Naive B cell (primary cell): ENCODE measurements at regions not wholly inside any gene's neighbourhood (a gene's known extent, or its start where the extent isn't known, plus 50 kb on each side); places are given as distances from the start of the nearest gene placed in this dataset.
A peak's percentile ranks its signal among the peaks of the same experiment; 100 is the strongest.
"Not testable (repeated sequence)": the region's sequence is repeated elsewhere in the genome, so short reads cannot be mapped to it uniquely, and the experiment has no call there.

Experiments
- ATAC-seq, 2 donors: fragments of 150-1000 bp; cut with Tn5 transposase; 2 replicates each; pipeline ENCODE4 v1.10.0; 2021; ENCODE audit warnings: low read depth in 2 of 2, mild to moderate bottlenecking in 2 of 2, moderate library complexity in 2 of 2
- DNase-seq: peaks from one replicate; pipeline ENCODE4 v3.0.0; 2022
- H3K27ac Mint-ChIP-seq, 6 donors: one replicate each; pipeline ENCODE4 v1.8.0; 2020 to 2022; ENCODE audit warnings: mild to moderate bottlenecking in 6 of 6, mixed read lengths in 6 of 6, moderate library complexity in 5 of 6, inconsistent platforms in 2 of 6
- H3K27me3 Mint-ChIP-seq, 3 donors: one replicate each; pipeline ENCODE4 v1.8.0; 2021 to 2022; ENCODE audit warnings: mixed read lengths in 3 of 3, mild to moderate bottlenecking in 1 of 3
- H3K36me3 Mint-ChIP-seq, 2 donors: one replicate each; pipeline ENCODE4 v1.8.0; 2020 to 2022; ENCODE audit warnings: mixed read lengths in 2 of 2, inconsistent platforms in 1 of 2, mild to moderate bottlenecking in 1 of 2
- H3K4me1 Mint-ChIP-seq, 3 donors: one replicate each; pipeline ENCODE4 v1.8.0; 2020 to 2022; ENCODE audit warnings: mixed read lengths in 3 of 3, inconsistent platforms in 1 of 3, mild to moderate bottlenecking in 1 of 3, moderate library complexity in 1 of 3
- H3K4me3 Mint-ChIP-seq, 8 donors: one replicate each; pipeline ENCODE4 v1.8.0; 2020 to 2022; ENCODE audit warnings: mild to moderate bottlenecking in 8 of 8, mixed read lengths in 8 of 8, moderate library complexity in 8 of 8, inconsistent platforms in 2 of 8
- H3K9me3 Mint-ChIP-seq, 7 donors: one replicate each; pipeline ENCODE4 v1.8.0; 2020 to 2022; ENCODE audit warnings: mixed read lengths in 7 of 7, mild to moderate bottlenecking in 5 of 7, inconsistent platforms in 2 of 7, moderate library complexity in 1 of 7

DNA sequence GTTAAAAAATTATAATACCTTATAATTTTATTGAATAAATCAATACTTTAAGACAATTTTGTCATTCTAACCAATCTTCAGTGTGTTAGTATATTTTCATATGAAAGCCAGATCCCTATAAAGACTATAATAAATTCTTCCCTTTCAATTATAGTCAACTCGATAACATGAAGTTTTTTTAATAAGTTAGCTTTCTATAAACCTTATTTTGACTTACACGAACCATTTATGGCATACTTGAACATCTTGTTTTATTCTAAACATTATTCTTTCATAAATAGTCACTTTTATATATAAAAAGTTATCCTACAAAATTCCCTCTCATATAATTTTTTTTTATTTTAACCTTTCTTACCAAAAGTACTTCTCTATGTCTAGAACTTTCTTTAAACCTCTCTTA lies 1002.3 kb downstream of the TMEM121 start:
- no peak for DNase-seq
- Mint-ChIP-seq H3K4me1 (peaks cover 0 to 5% (median 0%) of the 10 kb centered on the region in 3 donors), H3K4me3 (no peak overlapping the region), H3K36me3 (no peaks in the 10 kb centered on the region), H3K27ac (no peak overlapping the region), H3K9me3 (peaks cover 0 to 6% (median 0%) of the 10 kb centered on the region in 7 donors), H3K27me3 (no peaks in the 10 kb centered on the region)
- ATAC-seq, result no peak

DNA sequence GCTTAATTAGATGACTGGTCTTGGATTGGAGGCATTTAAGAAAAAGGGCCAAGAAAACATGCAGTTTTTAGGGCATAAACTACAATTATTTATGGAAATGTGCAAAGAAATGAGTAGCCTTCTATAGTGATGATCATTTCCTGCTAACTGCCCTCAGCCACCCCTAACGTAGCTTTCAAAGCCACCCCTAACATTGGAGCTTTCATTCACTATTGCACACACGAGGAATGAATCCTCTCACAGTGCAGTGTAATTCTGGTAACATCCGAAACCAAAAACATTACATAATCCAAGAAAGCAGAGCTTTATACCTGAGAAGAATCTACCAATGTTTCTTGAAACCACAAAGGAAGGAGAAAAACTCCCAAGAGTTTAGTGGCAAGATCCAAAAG lies 1003.6 kb downstream of the TMEM121 start:
- DNase-seq (no peak), ATAC-seq (no peak)
- Mint-ChIP-seq H3K27me3 (no peaks in the 10 kb centered on the region), H3K4me1 (peaks cover 0 to 5% (median 0%) of the 10 kb centered on the region in 3 donors), H3K36me3 (no peaks in the 10 kb centered on the region), H3K4me3 (no peak overlapping the region), H3K9me3 (peaks cover 0 to 6% (median 0%) of the 10 kb centered on the region in 7 donors), H3K27ac (peak overlapping the region in 1 of 6 donors; percentile 27)

GRCh38 chr14:106530423-106531107 lies 1004.2 kb downstream of the TMEM121 start:
- H3K27me3 Mint-ChIP-seq, result no peaks in the 10 kb centered on the region

DNA sequence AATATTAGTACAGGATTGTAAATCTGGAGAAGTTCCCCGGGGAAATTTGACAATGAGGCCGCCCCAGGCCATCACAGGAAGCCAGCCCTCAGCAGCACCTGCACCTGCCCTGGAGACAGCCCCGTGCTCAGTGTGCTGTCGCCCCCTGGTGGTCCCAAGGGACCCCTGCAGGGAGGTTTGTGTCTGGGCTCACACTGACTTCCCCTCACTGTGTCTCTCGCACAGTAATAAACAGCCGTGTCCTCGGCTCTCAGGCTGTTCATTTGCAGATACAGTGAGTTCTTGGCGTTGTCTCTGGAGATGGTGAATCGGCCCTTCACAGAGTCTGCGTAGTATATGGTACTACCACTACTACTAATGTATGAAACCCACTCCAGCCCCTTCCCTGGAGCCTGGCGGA lies 1011.2 kb downstream of the TMEM121 start:
- Mint-ChIP-seq H3K4me1 (peaks cover 20 to 38% (median 32%) of the 10 kb centered on the region in 3 donors), H3K27ac (peak overlapping the region in 5 of 6 donors; percentile 49 to 98 (median 87)), H3K4me3 (peak overlapping the region in 7 of 8 donors; percentile 42 to 90 (median 79))
- not testable (repeated sequence) for ATAC-seq, H3K27me3 Mint-ChIP-seq, H3K36me3 Mint-ChIP-seq, H3K9me3 Mint-ChIP-seq
- peak; percentile 71 for DNase-seq

More at GRCh38 chr14:106530423-106531107, 1004.2 kb downstream of the TMEM121 start:
- DNase-seq, result peak; percentile 28
- peaks cover 0 to 5% (median 0%) of the 10 kb centered on the region in 3 donors for H3K4me1 Mint-ChIP-seq
- H3K4me3 Mint-ChIP-seq, result no peak overlapping the region
- peaks cover 0 to 6% (median 0%) of the 10 kb centered on the region in 7 donors for H3K9me3 Mint-ChIP-seq
- ATAC-seq, result peak; percentile 81 to 87
- peak overlapping the region in 1 of 6 donors; percentile 76 for H3K27ac Mint-ChIP-seq
- H3K36me3 Mint-ChIP-seq, result no peaks in the 10 kb centered on the region

DNA sequence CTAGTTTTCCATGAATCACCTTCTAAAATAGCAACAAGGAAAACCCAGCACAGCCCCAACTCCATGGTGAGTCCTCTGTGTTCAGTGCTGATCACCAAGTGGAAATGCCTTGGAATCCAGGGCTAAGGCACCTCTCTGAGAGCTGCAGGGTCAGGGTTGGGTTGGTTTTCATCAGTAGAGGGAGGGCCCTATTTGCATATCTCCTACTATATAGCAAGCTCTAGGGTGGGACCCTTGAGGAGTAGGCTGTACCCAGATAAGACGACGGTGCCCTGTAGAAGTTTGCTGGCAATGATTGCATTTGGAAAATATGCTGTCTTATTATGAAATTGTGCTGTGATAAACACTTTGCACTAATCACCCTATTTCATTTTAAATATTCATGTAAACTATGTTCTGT lies 1011.8 kb downstream of the TMEM121 start:
- H3K27me3 Mint-ChIP-seq, result no peaks in the 10 kb centered on the region
- H3K27ac Mint-ChIP-seq, result peak overlapping the region; percentile 21 to 98 (median 84)
- peaks cover 20 to 38% (median 32%) of the 10 kb centered on the region in 3 donors for H3K4me1 Mint-ChIP-seq
- DNase-seq (peak; percentile 31), ATAC-seq (peak in 1 of 2 donors; percentile 28)
- H3K36me3 Mint-ChIP-seq, result no peaks in the 10 kb centered on the region
- H3K9me3 Mint-ChIP-seq, result no peaks in the 10 kb centered on the region
- peak overlapping the region; percentile 42 to 90 (median 77) for H3K4me3 Mint-ChIP-seq

- Mint-ChIP-seq H3K9me3 (no peaks in the 10 kb centered on the region), H3K27me3 (no peaks in the 10 kb centered on the region), H3K36me3 (peaks cover 0 to 4% of the 10 kb centered on the region in 2 donors), H3K27ac (no peak overlapping the region), H3K4me1 (no peaks in the 10 kb centered on the region), H3K4me3 (no peak overlapping the region)
- ATAC-seq (no peak), DNase-seq (no peak)
Measured at GRCh38 chr14:106547735-106548434, 1021.5 kb downstream of the TMEM121 start.

GRCh38 chr14:106549064-106549463 lies 1022.7 kb downstream of the TMEM121 start:
- no peak for DNase-seq
- no peak overlapping the region for H3K27ac Mint-ChIP-seq
- no peaks in the 10 kb centered on the region for H3K4me1 Mint-ChIP-seq
- no peak for ATAC-seq
- H3K4me3 Mint-ChIP-seq, result no peak overlapping the region
- H3K27me3 Mint-ChIP-seq, result no peaks in the 10 kb centered on the region
- peaks cover 0 to 4% of the 10 kb centered on the region in 2 donors for H3K36me3 Mint-ChIP-seq
- no peaks in the 10 kb centered on the region for H3K9me3 Mint-ChIP-seq

GRCh38 chr14:106551265-106551664 lies 1024.9 kb downstream of the TMEM121 start:
- DNase-seq (no peak), ATAC-seq (peak in 1 of 2 donors; percentile 37)
- H3K4me1 Mint-ChIP-seq, result no peaks in the 10 kb centered on the region
- no peaks in the 10 kb centered on the region for H3K27me3 Mint-ChIP-seq
- no peak overlapping the region for H3K27ac Mint-ChIP-seq
- H3K36me3 Mint-ChIP-seq, result peaks cover 0 to 4% of the 10 kb centered on the region in 2 donors
- H3K9me3 Mint-ChIP-seq, result no peaks in the 10 kb centered on the region
- no peak overlapping the region for H3K4me3 Mint-ChIP-seq

- ATAC-seq, DNase-seq, H3K27me3 Mint-ChIP-seq, H3K4me1 Mint-ChIP-seq, H3K9me3 Mint-ChIP-seq, H3K36me3 Mint-ChIP-seq, H3K4me3 Mint-ChIP-seq: not testable (repeated sequence)
- H3K27ac Mint-ChIP-seq, result peak overlapping the region in 1 of 6 donors; percentile 36
Measured at GRCh38 chr14:106556211-106556610, 1029.8 kb downstream of the TMEM121 start.

DNA sequence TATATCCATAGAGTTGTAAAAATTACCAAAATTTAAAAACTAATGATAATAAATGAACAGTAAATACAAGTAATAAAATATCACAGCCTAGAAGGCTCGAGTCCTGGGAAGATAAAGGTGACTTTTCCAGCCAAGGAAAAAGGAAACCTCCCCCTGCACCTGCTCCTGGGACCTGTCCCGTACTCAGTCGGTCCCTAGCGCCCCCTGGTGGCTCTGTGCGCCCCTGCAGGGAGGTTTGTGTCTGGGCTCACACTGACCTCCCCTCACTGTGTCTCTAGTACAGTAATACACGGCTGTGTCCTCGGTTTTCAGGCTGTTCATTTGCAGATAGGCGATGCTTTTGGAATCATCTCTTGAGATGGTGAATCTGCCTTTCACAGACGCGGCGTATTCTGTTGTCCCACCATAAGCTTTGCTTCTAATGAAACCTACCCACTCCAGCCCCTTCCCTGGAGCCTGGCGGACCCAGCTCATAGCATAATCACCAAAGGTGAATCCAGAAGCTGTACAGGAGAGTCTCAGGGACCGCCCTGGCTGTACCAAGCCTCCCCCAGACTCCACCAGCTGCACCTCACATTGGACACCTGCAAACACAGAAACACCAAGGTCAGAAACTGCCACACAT lies 1030.4 kb downstream of the TMEM121 start:
- Mint-ChIP-seq H3K4me3 (peak overlapping the region in 5 of 8 donors; percentile 20 to 63 (median 57)), H3K9me3 (no peaks in the 10 kb centered on the region), H3K36me3 (peaks cover 0 to 3% of the 10 kb centered on the region in 2 donors), H3K27ac (peak overlapping the region in 2 of 6 donors; percentile 47 to 79), H3K27me3 (no peaks in the 10 kb centered on the region), H3K4me1 (peaks cover 0 to 4% (median 0%) of the 10 kb centered on the region in 3 donors)
- peak; percentile 68 for DNase-seq
- ATAC-seq, result peak in 1 of 2 donors; percentile 62

- Mint-ChIP-seq H3K4me3 (no peak overlapping the region), H3K4me1 (peaks cover 4 to 6% (median 5%) of the 10 kb centered on the region in 3 donors), H3K9me3 (no peaks in the 10 kb centered on the region), H3K27ac (peak overlapping the region in 1 of 6 donors; percentile 59), H3K27me3 (peaks cover 0 to 5% (median 5%) of the 10 kb centered on the region in 3 donors), H3K36me3 (no peaks in the 10 kb centered on the region)
- DNase-seq, result no peak
- ATAC-seq, result no peak
Measured at GRCh38 chr14:106562451-106562850, 1036.1 kb downstream of the TMEM121 start.

DNA sequence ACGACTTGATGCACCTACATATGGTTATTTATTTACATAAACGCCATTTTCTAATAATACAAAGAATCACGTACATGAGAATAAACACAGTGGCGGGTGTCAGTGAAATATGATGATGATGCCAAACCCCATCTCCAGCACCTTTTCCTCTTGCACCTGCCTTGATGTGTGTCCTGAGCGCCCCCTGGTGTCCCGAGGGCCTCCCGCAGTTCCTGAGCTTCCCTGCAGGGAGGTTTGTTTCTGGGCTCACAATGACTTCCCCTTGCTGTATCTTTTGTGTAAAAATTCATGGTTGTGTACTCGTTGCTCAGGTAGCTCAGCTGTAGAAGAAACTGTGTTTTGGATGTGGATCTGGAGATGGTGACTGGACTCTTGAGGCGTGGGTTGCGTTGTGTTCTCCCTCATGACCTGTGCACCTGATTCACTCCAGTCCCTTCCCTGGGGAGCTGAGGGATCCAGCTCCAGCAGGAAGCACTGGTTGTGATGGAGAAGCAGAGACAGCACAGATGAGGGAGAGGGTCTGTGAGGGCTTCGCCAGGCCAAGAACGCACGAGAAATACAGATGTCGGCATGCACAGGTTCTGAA lies 1037.8 kb downstream of the TMEM121 start:
- ATAC-seq (peak; percentile 88 to 99), DNase-seq (peak; percentile 68)
- peaks cover 4 to 6% (median 5%) of the 10 kb centered on the region in 3 donors for H3K4me1 Mint-ChIP-seq
- H3K9me3 Mint-ChIP-seq, result no peaks in the 10 kb centered on the region
- H3K27ac Mint-ChIP-seq, result peak overlapping the region in 1 of 6 donors; percentile 77
- H3K4me3 Mint-ChIP-seq, result no peak overlapping the region
- H3K36me3 Mint-ChIP-seq, result no peaks in the 10 kb centered on the region
- H3K27me3 Mint-ChIP-seq, result peaks cover 0 to 5% (median 5%) of the 10 kb centered on the region in 3 donors

- peak; percentile 39 for DNase-seq
- Mint-ChIP-seq H3K4me1 (peaks cover 21 to 32% (median 29%) of the 10 kb centered on the region in 3 donors), H3K4me3 (peak overlapping the region; percentile 47 to 83 (median 73)), H3K36me3 (no peaks in the 10 kb centered on the region), H3K27me3 (peaks cover 0 to 12% (median 0%) of the 10 kb centered on the region in 3 donors), H3K9me3 (no peaks in the 10 kb centered on the region), H3K27ac (peak overlapping the region in 4 of 6 donors; percentile 31 to 86 (median 62))
- peak; percentile 92 to 94 for ATAC-seq
Measured at GRCh38 chr14:106578481-106578880, 1052.1 kb downstream of the TMEM121 start.
